Activated T-cell treated with anti-CD3 and anti-CD28 coated beads, Interleukin-2, amount 50 U/mL, for 4 hours (primary cell): ENCODE measurements at regions not wholly inside any gene's neighbourhood (a gene's known extent, or its start where the extent isn't known, plus 50 kb on each side); places are given as distances from the start of the nearest gene placed in this dataset.

Experiments used
- ATAC-seq, 2 donors: fragments of 200-7000 bp; cut with Tn5 transposase; one replicate each; pipeline ENCODE4 v1.10.0; 2021
- DNase-seq: peaks from one replicate; pipeline ENCODE4 v3.0.0-alpha.2; 2020
- H3K27me3 Mint-ChIP-seq: one replicate; pipeline ENCODE4 v1.8.0; 2021; ENCODE audit warnings: low read depth, mixed read lengths
- H3K36me3 Mint-ChIP-seq: one replicate; pipeline ENCODE4 v1.8.0; 2022; ENCODE audit warnings: mixed read lengths; ENCODE audit not compliant: insufficient read depth
- H3K4me1 Mint-ChIP-seq: one replicate; pipeline ENCODE4 v1.8.0; 2021; ENCODE audit warnings: low read depth, mixed read lengths
- H3K4me3 Mint-ChIP-seq: one replicate; pipeline ENCODE4 v1.8.0; 2021; ENCODE audit warnings: mild to moderate bottlenecking, moderate library complexity, mixed read lengths
- H3K9me3 Mint-ChIP-seq: one replicate; pipeline ENCODE4 v1.8.0; 2021; ENCODE audit warnings: mixed read lengths

DNA sequence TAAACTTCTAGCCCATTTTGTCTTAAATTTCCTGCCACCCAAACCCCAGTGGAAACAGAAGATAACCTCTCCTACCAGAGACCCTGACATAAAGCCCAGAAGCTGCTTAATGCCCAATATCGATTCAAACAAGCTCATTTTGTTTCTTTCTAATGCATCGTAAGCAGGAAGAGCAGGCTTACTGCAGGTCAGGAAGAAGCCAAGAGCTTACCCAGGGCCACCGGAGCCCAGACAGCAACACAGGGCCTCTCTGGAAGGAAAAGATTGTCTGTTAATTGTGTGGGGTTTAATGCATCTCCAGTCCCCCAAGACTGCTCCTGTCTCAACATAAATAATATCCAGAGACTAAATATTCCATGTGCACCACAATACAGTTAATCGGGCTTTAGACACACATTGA is 177.3 kb upstream of the NOCT start:
- Mint-ChIP-seq H3K4me3 (no peak overlapping the region), H3K27me3 (peaks cover 10% of the 10 kb centered on the region), H3K9me3 (no peaks in the 10 kb centered on the region), H3K4me1 (no peaks in the 10 kb centered on the region), H3K36me3 (no peaks in the 10 kb centered on the region)
- no peak for DNase-seq
- no peak for ATAC-seq

DNA sequence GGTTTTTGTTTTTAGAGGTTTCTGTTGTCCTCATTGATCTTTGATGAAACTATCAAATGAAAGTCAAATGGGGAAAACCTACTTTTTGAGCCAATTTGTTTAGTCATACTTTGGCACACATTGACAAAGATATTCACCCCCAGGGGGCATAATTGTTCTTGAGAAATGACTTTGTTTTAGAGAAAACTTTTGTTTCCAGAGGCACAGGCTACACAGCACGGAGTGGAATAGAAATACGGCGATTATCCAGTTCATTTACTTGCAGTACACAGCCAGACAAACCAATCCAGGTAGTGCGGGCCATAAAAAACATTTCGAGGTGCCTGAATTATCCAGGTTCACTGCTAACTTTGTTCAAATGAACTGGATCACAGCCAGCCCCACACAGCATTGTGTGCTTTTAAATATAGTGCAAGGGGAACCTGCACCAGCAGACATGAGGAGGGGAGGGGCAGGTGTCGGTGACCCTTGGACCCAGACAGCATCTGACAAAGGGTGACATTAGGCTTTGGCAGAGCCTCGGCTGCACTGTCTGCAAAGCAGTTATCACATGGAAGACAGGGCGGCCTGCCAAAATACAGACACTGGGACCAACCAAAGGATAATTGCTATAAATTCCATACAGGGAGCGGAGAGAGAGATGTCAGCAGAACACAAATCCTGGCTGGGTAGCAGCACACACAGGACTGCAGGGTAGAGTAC is 179.6 kb upstream of the NOCT start:
- Mint-ChIP-seq H3K9me3 (no peaks in the 10 kb centered on the region), H3K27me3 (peaks cover 6% of the 10 kb centered on the region), H3K36me3 (no peaks in the 10 kb centered on the region), H3K4me1 (no peaks in the 10 kb centered on the region), H3K4me3 (no peak overlapping the region)
- no peak for ATAC-seq
- DNase-seq, result no peak

DNA sequence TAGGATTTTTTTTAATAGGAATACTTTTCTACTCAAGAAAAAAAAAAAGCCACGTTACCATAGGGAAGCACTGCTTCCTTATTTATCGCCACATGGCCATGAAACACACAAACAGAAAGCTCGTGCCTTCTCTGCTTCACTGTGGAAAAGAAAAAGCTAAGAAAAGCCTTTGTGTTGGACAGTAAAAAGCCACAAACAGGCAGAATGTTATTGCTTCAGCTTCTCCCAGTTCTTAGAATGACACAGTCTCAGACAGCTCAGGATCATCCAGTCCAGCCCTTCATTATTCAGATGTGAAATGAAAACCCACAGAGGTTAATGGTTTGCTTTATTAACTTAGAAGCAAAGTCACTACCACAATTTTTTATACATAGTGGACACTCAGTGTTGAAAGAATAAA is 181.6 kb upstream of the NOCT start:
- no peaks in the 10 kb centered on the region for H3K4me1 Mint-ChIP-seq
- no peak for DNase-seq

DNA sequence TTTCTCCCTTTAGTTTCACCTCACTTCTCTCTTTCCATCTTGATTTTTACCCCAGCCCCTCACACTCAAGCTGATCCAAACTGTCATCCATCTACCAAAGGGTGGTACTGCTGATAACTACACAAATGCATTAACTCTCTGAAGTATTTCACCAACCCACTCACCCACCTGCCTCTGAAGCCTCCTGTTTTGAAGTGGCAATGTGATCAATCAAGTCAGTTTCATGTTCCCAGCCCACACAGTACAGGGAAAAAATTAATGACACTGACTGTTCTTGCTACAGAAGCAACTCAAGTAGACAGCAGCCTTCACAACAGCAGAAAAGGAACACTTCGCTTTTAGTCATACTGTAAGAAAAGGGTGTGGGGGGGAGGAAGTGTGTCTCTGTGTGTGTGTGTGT is 183.0 kb upstream of the NOCT start:
- H3K27me3 Mint-ChIP-seq, result peaks cover 3% of the 10 kb centered on the region
- no peak overlapping the region for H3K4me3 Mint-ChIP-seq
- H3K36me3 Mint-ChIP-seq, result no peaks in the 10 kb centered on the region
- no peaks in the 10 kb centered on the region for H3K4me1 Mint-ChIP-seq
- DNase-seq (no peak), ATAC-seq (peak in 1 of 2 donors; percentile 47)
- no peaks in the 10 kb centered on the region for H3K9me3 Mint-ChIP-seq

More for the DNA sequence above, 181.6 kb upstream of the NOCT start:
- Mint-ChIP-seq H3K27me3 (peaks cover 3% of the 10 kb centered on the region), H3K36me3 (no peaks in the 10 kb centered on the region), H3K4me3 (no peak overlapping the region), H3K9me3 (no peaks in the 10 kb centered on the region)
- ATAC-seq, result no peak

- no peaks in the 10 kb centered on the region for H3K27me3 Mint-ChIP-seq
- no peaks in the 10 kb centered on the region for H3K36me3 Mint-ChIP-seq
- H3K9me3 Mint-ChIP-seq, result no peaks in the 10 kb centered on the region
- no peak for ATAC-seq
- H3K4me1 Mint-ChIP-seq, result no peaks in the 10 kb centered on the region
- no peak for DNase-seq
- H3K4me3 Mint-ChIP-seq, result no peak overlapping the region
These were observed 183.6 kb upstream of the NOCT start for GRCh38 chr4:138831948-138832347.

GRCh38 chr4:138828926-138829325 is 186.7 kb upstream of the NOCT start:
- Mint-ChIP-seq H3K4me1 (no peaks in the 10 kb centered on the region), H3K27me3 (no peaks in the 10 kb centered on the region), H3K36me3 (no peaks in the 10 kb centered on the region), H3K4me3 (no peak overlapping the region), H3K9me3 (no peaks in the 10 kb centered on the region)
- ATAC-seq (no peak), DNase-seq (no peak)

- no peaks in the 10 kb centered on the region for H3K9me3 Mint-ChIP-seq
- DNase-seq, result no peak
- no peaks in the 10 kb centered on the region for H3K4me1 Mint-ChIP-seq
- no peaks in the 10 kb centered on the region for H3K36me3 Mint-ChIP-seq
- ATAC-seq, result no peak
- no peaks in the 10 kb centered on the region for H3K27me3 Mint-ChIP-seq
- H3K4me3 Mint-ChIP-seq, result no peak overlapping the region
These were observed 188.8 kb upstream of the NOCT start for GRCh38 chr4:138826754-138827153.

DNA sequence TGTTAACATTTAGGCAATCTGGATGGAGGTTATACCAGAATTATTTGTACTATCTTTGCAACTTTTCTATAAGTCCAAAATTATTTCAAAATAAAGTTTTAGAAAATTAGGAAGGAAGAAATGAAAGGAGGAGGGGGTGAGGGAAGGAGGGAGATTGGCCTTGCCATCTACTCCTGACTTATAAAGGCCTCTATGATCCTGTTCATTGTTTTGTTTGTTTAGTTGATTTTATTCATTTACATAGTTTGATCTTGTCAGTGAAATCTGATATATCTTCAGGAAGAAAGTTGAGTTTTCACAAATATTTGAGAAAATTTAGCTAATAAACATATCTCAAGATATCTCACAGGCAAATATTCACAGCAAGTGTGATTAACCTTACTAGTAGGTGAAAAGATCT is 189.3 kb upstream of the NOCT start:
- H3K4me1 Mint-ChIP-seq, result no peaks in the 10 kb centered on the region

GRCh38 chr4:138821331-138821730 is 194.2 kb upstream of the NOCT start:
- H3K27me3 Mint-ChIP-seq, result no peaks in the 10 kb centered on the region
- no peak for DNase-seq
- no peaks in the 10 kb centered on the region for H3K36me3 Mint-ChIP-seq
- H3K4me1 Mint-ChIP-seq, result no peaks in the 10 kb centered on the region
- ATAC-seq, result no peak
- H3K4me3 Mint-ChIP-seq, result no peak overlapping the region
- H3K9me3 Mint-ChIP-seq, result no peaks in the 10 kb centered on the region

More for the DNA sequence above, 189.3 kb upstream of the NOCT start:
- Mint-ChIP-seq H3K27me3 (no peaks in the 10 kb centered on the region), H3K36me3 (no peaks in the 10 kb centered on the region), H3K4me3 (no peak overlapping the region), H3K9me3 (no peaks in the 10 kb centered on the region)
- ATAC-seq (no peak), DNase-seq (no peak)

- Mint-ChIP-seq H3K36me3 (no peaks in the 10 kb centered on the region), H3K9me3 (no peaks in the 10 kb centered on the region), H3K27me3 (peaks cover 7% of the 10 kb centered on the region), H3K4me1 (no peaks in the 10 kb centered on the region), H3K4me3 (no peak overlapping the region)
- no peak for DNase-seq
- no peak for ATAC-seq
These were observed 198.7 kb upstream of the NOCT start for GRCh38 chr4:138816875-138817274.

DNA sequence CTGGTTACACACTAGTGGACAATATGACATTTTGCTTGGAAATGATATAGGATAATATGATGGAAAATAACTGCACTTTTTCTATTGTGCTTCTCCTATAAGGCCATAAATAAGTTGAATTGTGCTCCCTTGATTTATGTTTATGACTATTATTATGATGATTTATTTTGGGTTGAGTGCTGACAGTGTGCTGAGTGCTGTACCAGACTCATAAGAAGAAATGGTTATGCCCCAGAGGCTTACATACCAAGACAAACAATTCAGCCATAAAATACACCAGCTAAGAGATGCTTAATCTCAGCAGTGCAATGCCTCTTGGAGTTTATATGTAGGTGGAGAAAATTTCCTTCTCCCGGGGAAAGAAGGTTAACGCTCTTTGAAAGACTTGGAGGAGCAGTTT is 199.8 kb upstream of the NOCT start:
- no peaks in the 10 kb centered on the region for H3K9me3 Mint-ChIP-seq
- DNase-seq (no peak), ATAC-seq (no peak)
- no peaks in the 10 kb centered on the region for H3K4me1 Mint-ChIP-seq
- peaks cover 7% of the 10 kb centered on the region for H3K27me3 Mint-ChIP-seq
- H3K4me3 Mint-ChIP-seq, result no peak overlapping the region
- no peaks in the 10 kb centered on the region for H3K36me3 Mint-ChIP-seq

GRCh38 chr4:138805736-138806135 is 209.8 kb upstream of the NOCT start:
- no peaks in the 10 kb centered on the region for H3K4me1 Mint-ChIP-seq
- no peak for ATAC-seq

DNA sequence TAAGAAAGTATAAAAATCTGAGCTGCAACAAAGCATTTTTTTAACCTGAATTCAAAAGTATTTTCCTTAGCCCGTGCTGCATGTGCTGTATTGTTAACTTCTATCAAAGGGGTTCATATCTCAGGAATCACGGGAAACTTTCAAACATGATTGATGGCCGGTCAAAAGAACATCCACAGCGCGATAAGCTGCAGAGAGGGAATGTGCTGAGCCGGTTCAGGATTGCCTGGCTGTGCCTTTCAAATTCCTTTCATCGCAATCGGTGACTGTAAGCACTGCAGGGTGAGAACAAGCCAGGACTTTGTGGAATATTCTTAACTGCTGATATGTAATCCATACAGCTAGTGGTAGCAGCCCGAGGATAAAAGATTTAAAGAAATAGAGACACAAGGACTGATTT is 210.9 kb upstream of the NOCT start:
- no peaks in the 10 kb centered on the region for H3K4me1 Mint-ChIP-seq
- H3K4me3 Mint-ChIP-seq, result no peak overlapping the region
- no peak for DNase-seq
- H3K27me3 Mint-ChIP-seq, result peaks cover 14% of the 10 kb centered on the region
- H3K9me3 Mint-ChIP-seq, result no peaks in the 10 kb centered on the region
- ATAC-seq, result no peak
- H3K36me3 Mint-ChIP-seq, result no peaks in the 10 kb centered on the region

More at GRCh38 chr4:138805736-138806135, 209.8 kb upstream of the NOCT start:
- no peak for DNase-seq
- Mint-ChIP-seq H3K36me3 (no peaks in the 10 kb centered on the region), H3K9me3 (no peaks in the 10 kb centered on the region), H3K27me3 (peaks cover 14% of the 10 kb centered on the region), H3K4me3 (no peak overlapping the region)

DNA sequence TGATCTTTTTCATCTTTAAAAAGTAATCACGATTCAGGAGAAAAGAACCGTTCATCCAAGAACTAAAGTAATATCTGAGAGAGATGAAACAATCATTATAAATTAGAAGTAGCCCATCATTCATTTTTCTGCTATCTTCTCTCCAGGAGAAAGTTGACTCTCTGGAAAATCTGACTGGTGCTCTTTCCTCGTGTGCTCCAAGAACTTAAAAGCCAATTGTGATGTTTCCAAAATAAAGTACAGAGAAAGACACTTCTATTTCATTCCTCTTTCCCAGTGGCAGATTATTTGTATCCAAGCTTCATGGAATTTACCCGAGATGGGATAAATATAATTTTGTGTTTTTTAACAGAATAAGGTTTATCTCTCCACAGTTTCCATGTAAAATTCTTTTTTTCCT is 212.5 kb upstream of the NOCT start:
- no peak for ATAC-seq
- no peak for DNase-seq
- H3K36me3 Mint-ChIP-seq, result no peaks in the 10 kb centered on the region
- H3K9me3 Mint-ChIP-seq, result no peaks in the 10 kb centered on the region
- no peaks in the 10 kb centered on the region for H3K4me1 Mint-ChIP-seq
- peaks cover 11% of the 10 kb centered on the region for H3K27me3 Mint-ChIP-seq
- no peak overlapping the region for H3K4me3 Mint-ChIP-seq

DNA sequence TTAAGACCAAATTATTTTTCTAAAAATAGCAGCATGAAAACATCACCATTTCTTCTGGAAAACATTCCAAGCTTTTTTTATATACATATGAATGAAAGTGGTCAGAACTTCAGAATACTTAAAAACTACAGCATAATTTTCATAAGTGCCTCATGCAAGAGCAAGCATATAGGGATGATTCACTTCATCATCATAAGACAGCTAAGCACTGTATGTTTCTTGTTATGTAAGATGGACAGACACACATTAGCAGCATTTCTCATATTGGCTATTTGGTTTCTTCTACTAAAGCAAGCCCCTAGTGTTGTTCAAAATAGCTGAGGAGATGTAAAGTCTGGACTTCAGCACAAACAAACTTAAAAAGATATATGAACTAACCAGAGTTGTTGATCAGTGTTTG is 213.1 kb upstream of the NOCT start:
- Mint-ChIP-seq H3K27me3 (peaks cover 8% of the 10 kb centered on the region), H3K4me3 (no peak overlapping the region), H3K9me3 (no peaks in the 10 kb centered on the region), H3K4me1 (no peaks in the 10 kb centered on the region), H3K36me3 (no peaks in the 10 kb centered on the region)
- ATAC-seq (no peak), DNase-seq (no peak)

GRCh38 chr4:138800421-138800820 is 215.2 kb upstream of the NOCT start:
- Mint-ChIP-seq H3K4me3 (no peak overlapping the region), H3K4me1 (no peaks in the 10 kb centered on the region), H3K27me3 (peaks cover 2% of the 10 kb centered on the region), H3K36me3 (no peaks in the 10 kb centered on the region), H3K9me3 (no peaks in the 10 kb centered on the region)
- ATAC-seq (no peak), DNase-seq (no peak)
